Lower lobe of right lung (tissue), 2 donors: ENCODE measurements at regions not wholly inside any gene's neighbourhood (a gene's known extent, or its start where the extent isn't known, plus 50 kb on each side); places are given as distances from the start of the nearest gene placed in this dataset.

ENCODE experiments used
- ATAC-seq, 2 donors: fragments of 200-7000 bp; cut with Tn5 transposase; one replicate each; pipeline ENCODE4 v1.9.1; 2020 to 2022; ENCODE audit warnings: mild to moderate bottlenecking in 2 of 2, moderate library complexity in 2 of 2
- DNase-seq: peaks from one replicate; pipeline ENCODE4 v3.0.0-alpha.2; 2020
- H3K27ac ChIP-seq: fragments of 200-600 bp; one replicate; pipeline ENCODE4 v1.8.0; 2022
- H3K27me3 ChIP-seq: fragments of 200-600 bp; one replicate; pipeline ENCODE4 v1.8.0; 2022; ENCODE audit warnings: low read depth
- H3K36me3 ChIP-seq: fragments of 200-600 bp; one replicate; pipeline ENCODE4 v1.8.0; 2022; ENCODE audit warnings: mild to moderate bottlenecking
- H3K4me1 ChIP-seq: fragments of 200-600 bp; one replicate; pipeline ENCODE4 v1.8.0; 2022
- H3K4me3 ChIP-seq: fragments of 200-600 bp; one replicate; pipeline ENCODE4 v1.8.0; 2022; ENCODE audit warnings: mild to moderate bottlenecking
- H3K9me3 ChIP-seq: fragments of 200-600 bp; one replicate; pipeline ENCODE4 v1.8.0; 2022
- intact Hi-C: fragments of 100-400 bp; cut with DNase I; formaldehyde crosslinking; loops from one replicate; pipeline ENCODE4 v1.11.0; 2022
- TF ChIP-seq, protein P1 (sequence below): fragments of 200-600 bp; IDR thresholded peaks from one replicate; pipeline ENCODE4 v1.8.0; 2022; ENCODE audit warnings: antibody characterized with exemption, mild to moderate bottlenecking
- donor health status: DM: no; HTN: yes; CAD: no; lungs with severe emphysema.

DNA sequence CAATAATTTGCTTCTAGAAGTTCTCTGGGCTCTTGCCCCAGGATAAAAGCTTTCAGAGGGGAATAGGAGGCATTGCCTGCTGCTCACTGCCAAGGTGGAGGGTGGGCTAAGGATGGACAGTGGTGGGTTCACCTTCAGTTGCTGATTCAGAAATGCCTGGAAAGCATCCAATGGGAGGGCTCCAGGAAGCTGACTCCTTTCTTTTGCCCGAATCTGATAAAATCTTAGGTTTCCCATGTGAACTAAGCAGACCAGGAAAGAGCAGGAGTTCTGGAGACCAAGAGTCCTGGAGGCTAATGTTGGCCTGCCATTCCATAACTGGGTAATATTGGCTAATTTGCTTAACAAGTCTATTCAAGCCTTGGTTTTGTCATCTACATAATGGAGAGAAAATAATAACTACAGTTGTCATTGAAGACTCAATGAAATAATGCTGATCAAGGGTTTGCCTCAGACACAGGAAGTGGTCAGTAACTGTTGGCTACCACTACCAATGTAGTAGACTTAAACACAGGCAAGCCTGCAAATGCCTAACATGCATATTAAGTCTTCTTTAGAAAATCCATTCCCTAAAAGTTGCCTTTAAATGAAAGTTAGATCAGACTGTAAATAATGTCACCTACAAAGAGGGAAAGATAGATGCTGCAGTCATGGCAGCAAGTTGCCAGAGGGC lies 528.4 kb upstream of the NBEA start:
- Histone ChIP-seq H3K9me3 (no peaks in the 10 kb centered on the region), H3K4me3 (no peak overlapping the region), H3K27me3 (no peaks in the 10 kb centered on the region), H3K36me3 (no peaks in the 10 kb centered on the region), H3K4me1 (no peaks in the 10 kb centered on the region), H3K27ac (no peak overlapping the region)
- no peak for DNase-seq
- TF ChIP-seq, protein P1, sequence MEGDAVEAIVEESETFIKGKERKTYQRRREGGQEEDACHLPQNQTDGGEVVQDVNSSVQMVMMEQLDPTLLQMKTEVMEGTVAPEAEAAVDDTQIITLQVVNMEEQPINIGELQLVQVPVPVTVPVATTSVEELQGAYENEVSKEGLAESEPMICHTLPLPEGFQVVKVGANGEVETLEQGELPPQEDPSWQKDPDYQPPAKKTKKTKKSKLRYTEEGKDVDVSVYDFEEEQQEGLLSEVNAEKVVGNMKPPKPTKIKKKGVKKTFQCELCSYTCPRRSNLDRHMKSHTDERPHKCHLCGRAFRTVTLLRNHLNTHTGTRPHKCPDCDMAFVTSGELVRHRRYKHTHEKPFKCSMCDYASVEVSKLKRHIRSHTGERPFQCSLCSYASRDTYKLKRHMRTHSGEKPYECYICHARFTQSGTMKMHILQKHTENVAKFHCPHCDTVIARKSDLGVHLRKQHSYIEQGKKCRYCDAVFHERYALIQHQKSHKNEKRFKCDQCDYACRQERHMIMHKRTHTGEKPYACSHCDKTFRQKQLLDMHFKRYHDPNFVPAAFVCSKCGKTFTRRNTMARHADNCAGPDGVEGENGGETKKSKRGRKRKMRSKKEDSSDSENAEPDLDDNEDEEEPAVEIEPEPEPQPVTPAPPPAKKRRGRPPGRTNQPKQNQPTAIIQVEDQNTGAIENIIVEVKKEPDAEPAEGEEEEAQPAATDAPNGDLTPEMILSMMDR = no peak
- ATAC-seq = no peak
- intact Hi-C loops = no loop called here

DNA sequence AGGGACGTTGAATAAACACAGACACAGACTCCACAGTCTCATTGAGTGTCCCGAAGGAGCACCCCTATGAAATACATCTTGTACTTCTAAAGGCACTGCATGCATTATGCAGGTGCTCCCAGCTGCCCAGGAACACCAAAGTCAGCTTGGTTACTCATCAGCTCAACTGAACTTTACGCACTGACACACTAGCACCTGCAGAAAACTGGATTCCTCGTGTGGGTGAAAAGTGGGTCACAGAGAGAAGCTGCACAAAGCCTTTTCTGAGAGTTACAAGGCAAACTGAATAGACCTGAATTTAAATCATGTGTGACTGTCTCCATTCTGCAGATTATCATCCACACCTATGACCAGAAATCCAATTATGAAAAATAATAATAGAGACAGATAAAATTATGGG lies 527.5 kb upstream of the NBEA start:
- intact Hi-C loops = no loop called here
- H3K36me3 ChIP-seq = no peaks in the 10 kb centered on the region
- H3K27ac ChIP-seq = no peak overlapping the region
- no peaks in the 10 kb centered on the region for H3K27me3 ChIP-seq
- DNase-seq (no peak), ATAC-seq (no peak)
- no peaks in the 10 kb centered on the region for H3K4me1 ChIP-seq
- no peaks in the 10 kb centered on the region for H3K9me3 ChIP-seq
- no peak overlapping the region for H3K4me3 ChIP-seq
- TF ChIP-seq, protein P1 = no peak

DNA sequence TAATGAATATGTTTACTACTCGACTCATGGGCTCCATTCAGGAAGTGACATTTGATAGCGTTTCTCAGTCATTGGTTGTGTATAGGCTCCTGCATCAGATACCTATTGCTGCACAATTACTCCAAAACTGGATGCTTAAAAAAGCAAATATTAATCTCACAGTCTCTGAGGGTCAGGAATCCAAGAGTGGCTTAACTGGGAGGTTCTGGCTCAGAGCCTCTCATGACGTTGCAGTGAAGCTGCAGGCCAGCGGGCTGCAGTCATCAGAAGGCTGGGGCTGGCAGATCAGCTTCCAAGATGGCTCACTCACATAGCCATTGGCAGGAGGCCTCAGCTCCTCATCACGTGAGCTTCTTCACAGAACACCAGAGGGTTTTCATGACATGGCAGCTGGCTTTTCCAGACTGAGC lies 525.1 kb upstream of the NBEA start:
- DNase-seq (no peak), ATAC-seq (no peak)
- H3K36me3 ChIP-seq = no peaks in the 10 kb centered on the region
- TF ChIP-seq, protein P1 = no peak
- no peaks in the 10 kb centered on the region for H3K9me3 ChIP-seq
- H3K4me1 ChIP-seq = no peaks in the 10 kb centered on the region
- no peak overlapping the region for H3K27ac ChIP-seq
- intact Hi-C loops = no loop called here
- no peak overlapping the region for H3K4me3 ChIP-seq
- no peaks in the 10 kb centered on the region for H3K27me3 ChIP-seq

DNA sequence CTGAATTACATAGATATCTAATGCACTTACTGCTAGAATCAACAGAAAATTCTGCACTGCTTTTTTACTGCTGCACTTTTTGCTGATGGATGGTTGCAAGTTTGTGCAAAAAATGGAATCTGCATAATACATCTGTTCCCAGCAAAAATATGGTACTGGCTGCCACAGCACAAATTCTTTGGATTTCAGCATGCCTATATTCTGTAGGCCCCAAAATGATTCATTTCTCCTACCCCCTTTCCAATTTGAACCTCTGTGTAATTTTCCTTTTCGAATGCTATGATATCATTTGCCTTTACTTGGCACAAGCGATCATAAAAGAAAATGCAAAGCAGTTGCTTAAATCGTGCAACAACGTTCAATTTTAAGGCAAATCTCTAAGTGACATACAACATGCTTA lies 524.2 kb upstream of the NBEA start:
- ATAC-seq = no peak
- intact Hi-C loops = no loop called here
- DNase-seq = no peak
- TF ChIP-seq, protein P1 = no peak
- no peak overlapping the region for H3K4me3 ChIP-seq
- H3K4me1 ChIP-seq = no peaks in the 10 kb centered on the region
- H3K36me3 ChIP-seq = no peaks in the 10 kb centered on the region
- H3K27me3 ChIP-seq = no peaks in the 10 kb centered on the region
- no peaks in the 10 kb centered on the region for H3K9me3 ChIP-seq
- H3K27ac ChIP-seq = no peak overlapping the region

DNA sequence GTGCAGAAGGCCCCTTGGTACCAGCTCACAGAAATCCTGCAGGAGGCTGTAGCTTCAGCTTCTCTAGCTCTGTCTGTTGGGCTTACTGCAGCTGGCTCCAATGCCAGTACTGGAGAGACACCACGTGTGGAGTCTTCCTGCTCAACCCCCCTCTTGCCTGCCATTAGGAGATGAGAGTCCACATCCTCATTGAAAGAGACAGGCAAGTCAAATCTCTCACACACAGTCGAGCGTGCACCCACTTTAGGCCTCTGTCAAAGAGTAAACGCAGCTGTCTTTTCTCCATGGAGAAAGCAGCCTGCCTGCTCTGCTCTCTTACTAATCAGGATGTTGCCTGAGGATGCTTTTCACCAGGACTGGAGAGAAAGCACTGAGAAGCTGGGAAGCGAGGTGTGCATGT lies 523.0 kb upstream of the NBEA start:
- TF ChIP-seq, protein P1 = no peak
- ATAC-seq = peak in 1 of 2 donors; percentile 41
- no peak overlapping the region for H3K27ac ChIP-seq
- DNase-seq = no peak
- H3K4me3 ChIP-seq = no peak overlapping the region
- H3K27me3 ChIP-seq = no peaks in the 10 kb centered on the region
- intact Hi-C loops = no loop called here
- no peaks in the 10 kb centered on the region for H3K9me3 ChIP-seq
- H3K36me3 ChIP-seq = no peaks in the 10 kb centered on the region
- no peaks in the 10 kb centered on the region for H3K4me1 ChIP-seq

DNA sequence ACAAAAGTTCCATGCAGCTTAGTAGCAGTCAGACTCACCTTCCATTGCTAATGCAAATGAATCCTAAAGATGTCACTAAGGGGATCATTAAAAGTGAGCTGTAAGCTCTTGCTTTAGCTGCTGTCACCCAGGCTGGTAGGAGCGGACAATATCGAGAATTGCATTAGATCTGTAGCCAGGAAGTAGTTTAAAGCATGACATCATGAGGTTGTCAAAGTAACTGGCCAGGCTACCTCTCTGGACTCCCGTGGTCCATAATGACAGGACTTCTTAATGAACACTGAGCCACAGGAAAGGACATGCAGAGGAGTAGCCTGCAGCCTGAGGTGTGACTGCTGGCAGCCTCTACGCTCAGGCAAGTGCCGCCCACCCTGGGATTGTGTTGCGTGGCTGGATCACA lies 522.3 kb upstream of the NBEA start:
- no peak overlapping the region for H3K27ac ChIP-seq
- no peak overlapping the region for H3K4me3 ChIP-seq
- ATAC-seq = no peak
- no peaks in the 10 kb centered on the region for H3K36me3 ChIP-seq
- DNase-seq = no peak
- TF ChIP-seq, protein P1 = no peak
- intact Hi-C loops = no loop called here
- H3K27me3 ChIP-seq = no peaks in the 10 kb centered on the region
- H3K9me3 ChIP-seq = no peaks in the 10 kb centered on the region
- H3K4me1 ChIP-seq = no peaks in the 10 kb centered on the region
